PFSK-1 (cell line): ENCODE measurements at regions not wholly inside any gene's neighbourhood (a gene's known extent, or its start where the extent isn't known, plus 50 kb on each side); places are given as distances from the start of the nearest gene placed in this dataset.

Source experiments
- POLR2AphosphoS5 ChIP-seq: IDR thresholded peaks from 2 replicates; pipeline ENCODE4 v1.6.1; 2012; ENCODE audit warnings: low read depth, mild to moderate bottlenecking, control low read depth, low read length, moderate library complexity
- SIN3A ChIP-seq: IDR thresholded peaks from 2 replicates; pipeline ENCODE4 v1.6.1; 2012; ENCODE audit warnings: mild to moderate bottlenecking, low read length, moderate library complexity, borderline replicate concordance; ENCODE audit not compliant: insufficient read depth
- TAF1 ChIP-seq: IDR thresholded peaks from 2 replicates; pipeline ENCODE4 v1.6.1; 2012; ENCODE audit warnings: low read length, control low read depth, borderline replicate concordance; ENCODE audit not compliant: insufficient read depth
- TF ChIP-seq, protein P1 (sequence below), 2 experiments: IDR thresholded peaks; 2 replicates each; pipeline versions ENCODE4 v1.6.1 to v1.8.0; 2011 to 2012; ENCODE audit warnings: low read depth in 2 of 2, low read length in 2 of 2, control low read depth in 1 of 2, inconsistent platforms in 1 of 2, mild to moderate bottlenecking in 1 of 2, moderate library complexity in 1 of 2; ENCODE audit not compliant: insufficient read depth in 1 of 2

DNA sequence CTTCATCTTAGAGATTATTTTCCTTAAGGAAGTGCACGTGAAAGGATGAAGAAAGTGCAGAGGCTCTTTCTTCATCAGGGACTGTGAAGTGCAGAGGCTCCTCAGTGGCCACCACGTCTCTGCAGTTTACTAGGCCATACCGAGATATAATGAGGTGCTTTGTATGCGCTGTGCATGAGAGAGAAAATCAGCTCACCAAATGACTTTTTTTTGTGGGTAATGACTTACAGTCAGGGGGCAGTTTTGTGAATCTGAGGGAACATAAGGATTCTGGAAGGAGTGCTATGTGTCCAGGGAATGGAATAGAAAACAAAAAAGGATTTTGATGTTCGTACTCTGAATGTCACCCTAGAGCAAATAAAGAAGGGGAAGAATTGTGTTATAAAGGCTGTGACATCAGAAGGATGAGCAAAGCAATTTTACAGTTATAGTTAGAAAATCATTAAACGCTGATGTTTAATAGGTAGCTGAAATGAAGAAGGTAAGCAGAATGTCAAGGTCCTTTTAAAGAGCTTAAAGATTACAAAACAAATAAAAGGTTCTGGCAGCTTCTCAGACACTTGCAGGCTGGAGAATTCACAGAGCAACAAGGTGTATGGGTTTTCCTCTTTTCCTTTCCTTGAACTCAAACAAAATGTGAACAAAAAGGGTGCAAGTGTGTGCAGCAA lies 247.5 kb upstream of the NOVA1 start:
- TF ChIP-seq POLR2AphosphoS5 = no peak
- TF ChIP-seq, protein P1, sequence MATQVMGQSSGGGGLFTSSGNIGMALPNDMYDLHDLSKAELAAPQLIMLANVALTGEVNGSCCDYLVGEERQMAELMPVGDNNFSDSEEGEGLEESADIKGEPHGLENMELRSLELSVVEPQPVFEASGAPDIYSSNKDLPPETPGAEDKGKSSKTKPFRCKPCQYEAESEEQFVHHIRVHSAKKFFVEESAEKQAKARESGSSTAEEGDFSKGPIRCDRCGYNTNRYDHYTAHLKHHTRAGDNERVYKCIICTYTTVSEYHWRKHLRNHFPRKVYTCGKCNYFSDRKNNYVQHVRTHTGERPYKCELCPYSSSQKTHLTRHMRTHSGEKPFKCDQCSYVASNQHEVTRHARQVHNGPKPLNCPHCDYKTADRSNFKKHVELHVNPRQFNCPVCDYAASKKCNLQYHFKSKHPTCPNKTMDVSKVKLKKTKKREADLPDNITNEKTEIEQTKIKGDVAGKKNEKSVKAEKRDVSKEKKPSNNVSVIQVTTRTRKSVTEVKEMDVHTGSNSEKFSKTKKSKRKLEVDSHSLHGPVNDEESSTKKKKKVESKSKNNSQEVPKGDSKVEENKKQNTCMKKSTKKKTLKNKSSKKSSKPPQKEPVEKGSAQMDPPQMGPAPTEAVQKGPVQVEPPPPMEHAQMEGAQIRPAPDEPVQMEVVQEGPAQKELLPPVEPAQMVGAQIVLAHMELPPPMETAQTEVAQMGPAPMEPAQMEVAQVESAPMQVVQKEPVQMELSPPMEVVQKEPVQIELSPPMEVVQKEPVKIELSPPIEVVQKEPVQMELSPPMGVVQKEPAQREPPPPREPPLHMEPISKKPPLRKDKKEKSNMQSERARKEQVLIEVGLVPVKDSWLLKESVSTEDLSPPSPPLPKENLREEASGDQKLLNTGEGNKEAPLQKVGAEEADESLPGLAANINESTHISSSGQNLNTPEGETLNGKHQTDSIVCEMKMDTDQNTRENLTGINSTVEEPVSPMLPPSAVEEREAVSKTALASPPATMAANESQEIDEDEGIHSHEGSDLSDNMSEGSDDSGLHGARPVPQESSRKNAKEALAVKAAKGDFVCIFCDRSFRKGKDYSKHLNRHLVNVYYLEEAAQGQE (IDR thresholded peaks at IDR 0.05; ENCODE audit: insufficient read depth in 1 of 2, low read depth in 2 of 2, low read length in 2 of 2) = no peak
- no peak for TF ChIP-seq TAF1
- TF ChIP-seq SIN3A = no peak
